ENCODE measurements at regions not wholly inside any gene's neighbourhood (a gene's known extent, or its start where the extent isn't known, plus 50 kb on each side); places are given as distances from the start of the nearest gene placed in this dataset.

GRCh38 chr2:8270699-8271098, 411.2 kb upstream of the ID2 start:
- no peak overlapping the region for H3K4me3 ChIP-seq (ENCODE audit: control insufficient read depth, low read depth, low read length)
- no peak for DNase-seq (ENCODE audit: low read depth)
- no peak for TF ChIP-seq CTCF (conservative IDR thresholded peaks at IDR 0.05; ENCODE audit: control insufficient read depth, insufficient read depth, low read depth, low read length)

DNA sequence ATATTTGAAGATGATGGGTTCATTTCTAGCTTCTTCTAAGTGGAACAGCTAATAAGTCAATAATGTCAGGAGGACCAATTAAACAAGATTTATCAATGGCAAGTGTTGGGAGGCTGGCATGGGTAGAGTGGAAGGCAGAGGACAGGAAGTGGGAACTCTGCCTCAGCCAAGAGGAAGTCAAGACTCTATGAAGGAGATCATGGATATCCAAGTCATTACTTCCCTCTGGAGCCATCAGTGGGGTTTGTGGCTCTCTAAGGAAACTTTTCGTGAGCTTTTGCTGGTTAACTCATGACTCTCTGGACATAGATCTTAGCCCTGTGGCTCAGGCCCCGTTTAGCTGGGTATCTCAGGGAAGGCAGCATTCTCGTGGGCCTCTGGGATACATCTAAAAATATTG, 410.4 kb upstream of the ID2 start:
- TF ChIP-seq CTCF (conservative IDR thresholded peaks at IDR 0.05; ENCODE audit: control insufficient read depth, insufficient read depth, low read depth, low read length) = no peak
- no peak overlapping the region for H3K4me3 ChIP-seq (ENCODE audit: control insufficient read depth, low read depth, low read length)
- no peak for DNase-seq (ENCODE audit: low read depth)

GRCh38 chr2:8276026-8276425, 405.8 kb upstream of the ID2 start:
- no peak for TF ChIP-seq CTCF (conservative IDR thresholded peaks at IDR 0.05; ENCODE audit: control insufficient read depth, insufficient read depth, low read depth, low read length)
- DNase-seq (ENCODE audit: low read depth) = no peak

DNA sequence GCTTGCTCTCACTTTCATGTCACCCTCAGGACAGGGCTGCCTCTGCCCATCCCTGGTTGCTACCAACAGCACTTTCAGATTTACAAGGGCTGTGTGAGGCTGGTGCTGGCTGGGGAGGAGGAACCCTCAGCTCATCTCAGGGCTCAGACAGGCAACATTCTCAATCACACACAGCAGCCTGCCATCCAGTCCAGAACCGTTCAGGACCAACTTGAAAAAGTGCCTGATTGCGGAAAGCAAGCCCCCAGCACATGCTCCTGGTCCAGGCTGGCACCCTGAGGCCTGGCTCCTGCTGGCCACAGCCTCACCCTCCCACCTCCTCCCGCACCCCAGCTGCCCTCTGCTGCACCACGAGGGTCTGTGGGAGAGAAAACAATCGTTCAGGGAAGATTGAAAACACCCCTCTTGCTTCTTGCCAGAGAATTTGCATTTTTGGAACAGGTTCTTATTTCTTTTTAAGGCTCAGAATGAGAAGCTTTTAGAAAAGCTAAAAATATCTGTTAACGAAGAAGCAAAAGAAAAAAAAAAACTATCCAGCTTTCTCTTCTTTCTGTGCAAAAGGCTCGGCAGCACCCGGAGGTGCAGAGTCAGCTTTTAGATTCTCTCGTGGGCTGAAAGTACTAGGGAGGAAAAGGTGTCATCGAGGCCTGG, 403.8 kb upstream of the ID2 start:
- TF ChIP-seq CTCF (conservative IDR thresholded peaks at IDR 0.05; ENCODE audit: control insufficient read depth, insufficient read depth, low read depth, low read length) = no peak
- no peak for DNase-seq (ENCODE audit: low read depth)
- H3K4me3 ChIP-seq (ENCODE audit: control insufficient read depth, low read depth, low read length) = no peak overlapping the region

More at GRCh38 chr2:8276026-8276425, 405.8 kb upstream of the ID2 start:
- no peak overlapping the region for H3K4me3 ChIP-seq (ENCODE audit: control insufficient read depth, low read depth, low read length)

- DNase-seq (ENCODE audit: low read depth) = no peak
- no peak overlapping the region for H3K4me3 ChIP-seq (ENCODE audit: control insufficient read depth, low read depth, low read length)
- no peak for TF ChIP-seq CTCF (conservative IDR thresholded peaks at IDR 0.05; ENCODE audit: control insufficient read depth, insufficient read depth, low read depth, low read length)
Observed at GRCh38 chr2:8278709-8279354, 403.0 kb upstream of the ID2 start.

GRCh38 chr2:8279506-8279905, 402.4 kb upstream of the ID2 start:
- no peak for TF ChIP-seq CTCF (conservative IDR thresholded peaks at IDR 0.05; ENCODE audit: control insufficient read depth, insufficient read depth, low read depth, low read length)
- DNase-seq (ENCODE audit: low read depth) = no peak
- H3K4me3 ChIP-seq (ENCODE audit: control insufficient read depth, low read depth, low read length) = no peak overlapping the region

All from fibroblast of mammary gland (primary cell).